LNCAP (cell line): ENCODE measurements at regions not wholly inside any gene's neighbourhood (a gene's known extent, or its start where the extent isn't known, plus 50 kb on each side); places are given as distances from the start of the nearest gene placed in this dataset.

ENCODE experiments used
- CTCF ChIP-seq: fragments of 450-650 bp; IDR thresholded peaks from 2 replicates; pipeline ENCODE4 v1.5.1; 2017; ENCODE audit warnings: mild to moderate bottlenecking

GRCh38 chr10:65614956-65615565 is 1310.8 kb upstream of the LRRTM3 start:
- TF ChIP-seq CTCF, result no peak

GRCh38 chr10:65618126-65618525 is 1307.7 kb upstream of the LRRTM3 start:
- TF ChIP-seq CTCF, result no peak

- TF ChIP-seq CTCF, result no peak
These were observed 1305.3 kb upstream of the LRRTM3 start for GRCh38 chr10:65620404-65621048.

GRCh38 chr10:65622608-65623007 is 1303.2 kb upstream of the LRRTM3 start:
- no peak for TF ChIP-seq CTCF

GRCh38 chr10:65628493-65629139 is 1297.2 kb upstream of the LRRTM3 start:
- TF ChIP-seq CTCF, result no peak

GRCh38 chr10:65660006-65660405 is 1265.8 kb upstream of the LRRTM3 start:
- TF ChIP-seq CTCF, result no peak

GRCh38 chr10:65670087-65670486 is 1255.7 kb upstream of the LRRTM3 start:
- TF ChIP-seq CTCF, result no peak
